ENCODE measurements at regions not wholly inside any gene's neighbourhood (a gene's known extent, or its start where the extent isn't known, plus 50 kb on each side); places are given as distances from the start of the nearest gene placed in this dataset.

DNA sequence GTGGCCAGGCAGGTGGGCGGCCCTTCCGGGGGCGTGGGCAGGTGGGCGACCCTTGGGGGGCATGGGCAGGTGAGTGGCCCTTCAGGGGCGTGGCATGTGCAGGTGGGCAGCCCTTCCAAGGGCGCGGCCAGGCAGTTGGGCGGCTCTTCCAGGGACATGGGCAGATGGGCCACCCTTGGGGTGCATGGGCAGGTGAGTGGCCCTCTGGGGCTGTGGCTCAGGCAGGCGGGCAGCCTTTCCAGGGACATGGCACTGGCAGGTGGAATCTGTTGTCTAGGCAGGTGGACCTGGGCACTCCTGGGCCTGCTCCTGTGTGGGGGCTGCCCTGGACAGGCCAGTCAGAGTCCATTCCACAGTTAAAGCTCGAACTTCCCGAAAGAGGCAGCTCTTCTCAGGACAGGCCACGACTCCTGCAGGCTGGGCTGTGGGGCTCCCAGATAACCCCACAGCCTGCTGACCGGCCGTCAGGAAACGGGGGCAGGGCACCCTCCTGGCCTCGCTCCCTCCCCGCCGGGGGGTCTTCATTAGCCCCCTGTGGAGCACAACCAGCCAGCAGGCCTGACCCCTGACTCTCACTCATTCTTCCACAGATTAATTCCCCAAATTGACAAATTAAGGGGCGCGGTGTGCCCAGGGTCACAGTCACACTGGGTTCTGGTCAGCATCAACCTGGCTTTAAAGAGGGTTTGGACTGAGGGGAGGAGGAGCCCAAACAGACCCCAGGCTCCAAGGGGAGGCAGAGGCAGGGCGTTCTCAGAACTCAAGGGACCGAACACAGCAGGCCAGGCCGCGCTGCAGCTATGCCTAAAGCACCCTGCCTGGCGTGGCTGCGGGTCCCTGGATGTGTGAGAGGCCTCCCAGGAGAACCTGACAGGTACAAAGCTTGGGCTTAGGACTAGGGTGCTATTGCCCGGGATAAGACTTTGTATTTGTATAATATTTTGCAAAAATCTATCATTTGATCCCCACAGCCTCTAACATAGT lies 130.0 kb downstream of the DLL1 start:
- DNase-seq (ENCODE audit: low spot score), result no peak
- TF ChIP-seq, protein P1, sequence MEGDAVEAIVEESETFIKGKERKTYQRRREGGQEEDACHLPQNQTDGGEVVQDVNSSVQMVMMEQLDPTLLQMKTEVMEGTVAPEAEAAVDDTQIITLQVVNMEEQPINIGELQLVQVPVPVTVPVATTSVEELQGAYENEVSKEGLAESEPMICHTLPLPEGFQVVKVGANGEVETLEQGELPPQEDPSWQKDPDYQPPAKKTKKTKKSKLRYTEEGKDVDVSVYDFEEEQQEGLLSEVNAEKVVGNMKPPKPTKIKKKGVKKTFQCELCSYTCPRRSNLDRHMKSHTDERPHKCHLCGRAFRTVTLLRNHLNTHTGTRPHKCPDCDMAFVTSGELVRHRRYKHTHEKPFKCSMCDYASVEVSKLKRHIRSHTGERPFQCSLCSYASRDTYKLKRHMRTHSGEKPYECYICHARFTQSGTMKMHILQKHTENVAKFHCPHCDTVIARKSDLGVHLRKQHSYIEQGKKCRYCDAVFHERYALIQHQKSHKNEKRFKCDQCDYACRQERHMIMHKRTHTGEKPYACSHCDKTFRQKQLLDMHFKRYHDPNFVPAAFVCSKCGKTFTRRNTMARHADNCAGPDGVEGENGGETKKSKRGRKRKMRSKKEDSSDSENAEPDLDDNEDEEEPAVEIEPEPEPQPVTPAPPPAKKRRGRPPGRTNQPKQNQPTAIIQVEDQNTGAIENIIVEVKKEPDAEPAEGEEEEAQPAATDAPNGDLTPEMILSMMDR (IDR thresholded peaks at IDR 0.05; ENCODE audit: extremely low read depth, insufficient read depth, missing control alignments), result no peak
- in situ Hi-C loops (cut with MboI; ENCODE audit: low pct_unique_long_range_greater_than_20kb, low sequenced_read_pairs, unreplicated experiment), result no loop called here

DNA sequence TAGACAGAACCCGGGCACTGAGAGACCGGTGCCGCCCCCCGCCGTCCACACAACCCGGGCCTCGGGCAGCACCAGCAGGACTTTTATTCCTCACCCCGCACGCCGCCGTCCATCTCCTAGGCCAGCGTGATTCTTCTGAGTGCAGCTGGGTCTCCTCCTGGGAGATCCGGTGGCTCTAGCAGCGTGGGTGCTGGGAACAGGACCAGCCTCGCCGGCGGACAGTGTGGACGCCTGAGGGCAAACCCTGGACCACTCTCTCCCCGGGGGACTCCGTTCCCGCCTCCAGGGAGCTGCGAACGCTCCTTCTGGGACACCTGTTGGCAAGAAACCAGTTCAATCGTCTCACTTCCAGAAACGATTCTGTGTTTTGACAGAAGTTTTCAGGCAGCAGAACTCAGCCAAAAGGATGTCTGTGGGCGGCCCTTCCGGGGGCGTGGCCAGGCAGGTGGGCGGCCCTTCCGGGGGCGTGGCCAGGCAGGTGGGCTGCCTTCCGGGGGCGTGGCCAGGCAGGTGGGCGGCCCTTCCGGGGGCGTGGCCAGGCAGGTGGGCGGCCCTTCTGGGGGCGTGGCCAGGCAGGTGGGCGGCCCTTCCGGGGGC lies 130.7 kb downstream of the DLL1 start:
- no peak for DNase-seq (ENCODE audit: low spot score)
- in situ Hi-C loops (cut with MboI; ENCODE audit: low pct_unique_long_range_greater_than_20kb, low sequenced_read_pairs, unreplicated experiment), result no loop called here
- TF ChIP-seq, protein P1 (IDR thresholded peaks at IDR 0.05; ENCODE audit: extremely low read depth, insufficient read depth, missing control alignments), result no peak

DNA sequence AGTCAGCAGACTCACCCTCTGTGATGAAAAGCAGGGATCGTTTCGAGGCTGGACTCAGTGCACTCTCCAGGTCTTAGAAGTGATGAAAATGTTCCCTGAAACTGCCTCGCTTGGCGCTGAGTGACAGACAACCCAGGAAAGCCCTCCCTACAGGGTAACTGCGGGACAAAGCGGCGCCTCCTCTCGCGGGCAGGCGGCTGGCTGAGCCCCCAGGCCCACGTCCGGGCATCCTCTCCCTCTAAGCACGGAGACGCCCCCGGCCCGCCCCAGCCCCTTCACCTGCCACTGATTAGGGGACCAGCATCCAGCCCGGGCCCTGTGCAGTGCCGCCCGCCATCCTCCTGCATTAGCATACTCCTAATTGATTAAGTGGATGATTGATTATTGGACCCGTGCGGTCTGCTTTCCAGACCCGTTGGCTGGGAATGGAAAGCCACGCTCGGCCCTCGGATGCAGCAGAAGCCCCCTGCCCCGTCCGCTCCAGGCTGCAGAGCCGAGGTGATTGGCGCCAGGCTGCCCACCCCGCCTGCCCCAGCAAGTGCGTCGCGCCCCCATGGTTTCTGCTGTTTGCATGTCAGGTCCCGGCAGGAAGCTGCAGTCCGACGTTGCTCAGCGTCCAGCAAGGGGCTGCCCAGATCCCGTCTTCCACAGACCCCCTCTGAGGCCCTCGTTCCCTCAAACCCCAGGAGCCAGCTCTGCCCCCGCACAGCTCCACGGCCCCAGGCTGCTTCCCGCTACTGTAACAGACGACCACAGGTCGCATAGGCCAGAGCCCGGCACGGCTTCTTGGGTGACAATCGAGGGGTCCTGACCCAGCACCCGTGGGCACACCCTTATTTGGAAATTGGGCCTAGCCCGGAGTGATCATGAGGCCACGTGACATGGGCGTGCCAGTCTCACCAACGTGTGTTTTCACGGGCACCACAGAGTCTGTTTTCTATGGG lies 131.6 kb downstream of the DLL1 start:
- in situ Hi-C loops (cut with MboI; ENCODE audit: low pct_unique_long_range_greater_than_20kb, low sequenced_read_pairs, unreplicated experiment), result no loop called here

DNA sequence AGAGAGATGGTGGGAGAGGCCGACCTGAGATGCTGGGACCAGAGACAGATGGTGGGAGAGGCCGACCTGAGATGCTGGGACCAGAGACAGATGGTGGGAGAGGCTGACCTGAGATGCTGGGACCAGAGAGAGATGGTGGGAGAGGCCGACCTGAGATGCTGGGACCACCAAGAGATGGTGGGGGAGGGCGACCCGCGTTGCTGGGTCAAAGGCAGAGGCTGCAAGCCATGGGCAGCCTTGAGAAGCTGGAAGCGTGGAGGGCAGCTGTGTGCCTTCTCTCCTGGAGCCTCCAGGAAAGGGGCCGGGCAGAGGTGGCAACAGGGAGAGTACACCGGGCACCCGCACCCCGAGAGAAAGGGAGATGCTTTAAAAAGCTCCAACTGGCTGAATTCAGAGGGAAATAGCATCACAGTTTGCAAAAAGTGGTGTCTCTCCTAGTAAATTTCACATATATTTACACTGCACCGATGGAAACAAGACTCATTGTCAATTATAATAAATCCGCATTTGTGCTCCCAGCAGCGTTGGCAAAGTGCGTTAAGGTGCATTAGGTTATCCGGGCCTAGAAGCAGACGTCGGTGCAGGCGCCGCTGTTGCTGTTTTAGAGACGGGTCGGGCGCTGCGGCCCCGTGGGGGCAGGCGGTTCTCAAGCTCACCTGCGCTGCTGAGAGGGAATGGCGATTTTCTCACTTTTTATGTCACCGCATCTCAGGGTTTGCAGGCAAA lies 132.4 kb downstream of the DLL1 start:
- in situ Hi-C loops (cut with MboI; ENCODE audit: low pct_unique_long_range_greater_than_20kb, low sequenced_read_pairs, unreplicated experiment), result no loop called here
- TF ChIP-seq, protein P1 (IDR thresholded peaks at IDR 0.05; ENCODE audit: extremely low read depth, insufficient read depth, missing control alignments), result no peak
- DNase-seq (ENCODE audit: low spot score), result no peak

More for the DNA sequence above, 131.6 kb downstream of the DLL1 start:
- TF ChIP-seq, protein P1 (IDR thresholded peaks at IDR 0.05; ENCODE audit: extremely low read depth, insufficient read depth, missing control alignments), result no peak
- DNase-seq (ENCODE audit: low spot score), result no peak

DNA sequence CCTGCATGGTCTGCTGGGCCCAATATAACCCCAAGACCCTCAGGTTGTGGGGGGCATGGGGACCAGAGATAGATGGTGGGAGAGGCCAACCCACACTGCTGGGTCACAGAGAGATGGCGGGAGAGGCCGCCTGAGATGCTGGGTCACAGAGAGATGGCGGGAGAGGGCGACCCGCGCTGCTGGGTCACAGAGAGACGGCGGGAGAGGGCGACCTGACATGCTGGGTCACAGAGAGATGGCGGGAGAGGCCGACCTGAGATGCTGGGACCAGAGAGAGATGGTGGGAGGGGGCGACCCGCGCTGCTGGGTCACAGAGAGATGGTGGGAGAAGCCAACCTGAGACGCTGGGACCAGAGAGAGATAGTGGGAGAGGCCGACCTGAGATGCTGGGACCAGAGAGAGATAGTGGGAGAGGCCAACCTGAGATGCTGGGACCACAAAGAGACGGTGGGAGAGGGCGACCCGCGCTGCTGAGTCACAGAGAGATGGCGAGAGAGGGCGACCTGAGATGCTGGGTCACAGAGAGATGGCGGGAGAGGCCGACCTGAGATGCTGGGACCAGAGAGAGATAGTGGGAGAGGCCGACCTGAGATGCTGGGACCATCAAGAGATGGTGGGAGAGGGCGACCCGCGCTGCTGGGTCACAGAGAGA lies 133.2 kb downstream of the DLL1 start:
- no peak for DNase-seq (ENCODE audit: low spot score)
- in situ Hi-C loops (cut with MboI; ENCODE audit: low pct_unique_long_range_greater_than_20kb, low sequenced_read_pairs, unreplicated experiment), result no loop called here
- TF ChIP-seq, protein P1 (IDR thresholded peaks at IDR 0.05; ENCODE audit: extremely low read depth, insufficient read depth, missing control alignments), result no peak

Data from GM13977 (cell line).